NOMO-1 treated with dmso at 0.1 percent for 144 hours (cell line): ENCODE measurements at regions not wholly inside any gene's neighbourhood (a gene's known extent, or its start where the extent isn't known, plus 50 kb on each side); places are given as distances from the start of the nearest gene placed in this dataset.
"Not testable (repeated sequence)": the region's sequence is repeated elsewhere in the genome, so short reads cannot be mapped to it uniquely, and the experiment has no call there.

ENCODE experiments used
- DNase-seq: peaks from one replicate; lab custom pipeline; 2025; ENCODE audit not compliant: unreplicated experiment; lab: John Stamatoyannopoulos, UW

DNA sequence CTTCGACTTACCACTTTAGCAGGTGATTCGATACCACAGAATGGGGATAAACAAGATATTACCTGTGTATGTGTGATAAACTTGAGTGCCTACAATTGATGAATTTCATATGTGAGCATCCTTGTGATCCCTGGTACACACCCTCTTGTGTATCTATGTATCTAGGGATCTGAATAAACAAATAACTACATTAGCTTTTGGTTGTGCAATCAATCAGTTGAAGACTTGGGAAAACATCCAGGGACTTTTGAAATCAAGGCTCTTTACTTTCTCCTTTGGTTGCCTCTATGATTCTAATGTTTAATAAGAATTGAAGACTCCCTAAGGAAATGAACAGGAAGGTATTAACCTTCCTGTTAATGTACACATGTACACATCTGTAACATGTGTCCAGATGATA is 97.3 kb upstream of the DCC start:
- no peak for DNase-seq

DNA sequence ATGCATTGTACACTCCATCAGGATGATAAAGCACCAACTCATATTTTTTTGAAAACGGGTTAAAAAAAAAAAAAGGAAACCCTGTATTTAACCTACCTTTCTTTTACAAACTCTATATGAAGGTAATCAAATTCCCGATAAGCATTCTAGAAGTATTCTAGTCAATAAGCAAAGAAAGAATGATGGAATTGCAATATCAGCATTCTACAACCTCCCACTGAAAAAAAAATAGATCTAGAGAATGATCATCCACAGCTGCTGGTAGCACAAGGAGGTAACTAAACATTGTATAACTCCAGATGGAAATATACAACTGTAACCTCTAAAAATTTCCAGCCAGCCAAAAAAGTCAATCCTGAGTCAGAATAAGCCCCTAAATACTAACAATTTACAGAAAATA is 95.3 kb upstream of the DCC start:
- no peak for DNase-seq

DNA sequence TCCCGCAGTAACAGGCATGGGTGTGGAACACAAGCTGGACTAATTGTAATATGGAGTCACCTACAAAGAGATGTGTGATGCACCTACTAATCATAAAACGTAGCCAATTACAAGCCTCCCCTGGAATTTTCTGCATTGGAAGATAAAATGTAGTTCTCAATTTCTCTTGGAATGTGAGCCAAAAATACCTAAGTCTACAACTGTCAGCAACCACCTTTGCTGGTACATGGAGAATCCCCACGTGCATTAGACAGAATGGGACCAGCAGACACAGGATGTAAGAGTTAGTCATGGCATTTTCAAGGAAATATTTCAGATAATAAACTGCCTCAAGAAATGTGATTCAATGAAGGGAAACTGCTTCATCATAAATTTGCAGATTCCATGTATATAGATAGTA is 85.6 kb upstream of the DCC start:
- DNase-seq = no peak

DNA sequence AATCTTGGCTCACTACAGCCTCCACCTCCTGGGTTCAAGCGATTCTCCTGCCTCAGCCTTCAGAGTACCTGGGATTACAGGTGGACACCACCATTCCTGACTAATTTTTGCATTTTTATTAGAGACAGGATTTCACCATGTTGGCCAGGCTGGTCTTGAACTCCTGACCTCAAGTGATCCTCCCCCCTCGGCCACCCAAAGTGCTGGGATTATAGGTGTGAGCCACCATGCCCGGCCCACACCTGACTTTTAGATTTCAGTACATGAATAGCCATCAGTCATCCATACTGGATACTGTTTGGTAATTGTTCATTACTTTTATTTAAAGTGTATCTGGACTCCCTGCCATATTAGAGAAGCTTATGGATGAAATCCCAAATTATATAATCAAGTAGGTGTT is 82.6 kb upstream of the DCC start:
- DNase-seq = not testable (repeated sequence)

DNA sequence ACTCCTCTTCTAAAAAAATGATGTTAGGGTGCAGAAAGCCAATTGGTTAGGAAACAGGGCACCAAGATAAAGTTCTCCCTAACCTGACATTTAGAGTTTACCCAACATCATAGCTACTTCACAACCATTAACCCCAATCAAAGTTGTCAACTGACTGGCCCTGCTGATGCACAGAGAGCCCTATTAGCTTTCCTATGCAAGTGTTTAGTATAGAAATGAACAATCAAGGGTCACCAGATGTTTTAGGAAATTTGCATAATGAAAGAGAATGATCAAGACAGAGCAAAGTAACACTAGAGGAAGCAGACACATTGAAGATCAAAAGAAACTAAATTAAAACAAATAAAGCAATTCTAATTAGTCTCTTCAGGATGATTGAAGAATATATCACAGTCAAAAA is 64.2 kb upstream of the DCC start:
- no peak for DNase-seq

DNA sequence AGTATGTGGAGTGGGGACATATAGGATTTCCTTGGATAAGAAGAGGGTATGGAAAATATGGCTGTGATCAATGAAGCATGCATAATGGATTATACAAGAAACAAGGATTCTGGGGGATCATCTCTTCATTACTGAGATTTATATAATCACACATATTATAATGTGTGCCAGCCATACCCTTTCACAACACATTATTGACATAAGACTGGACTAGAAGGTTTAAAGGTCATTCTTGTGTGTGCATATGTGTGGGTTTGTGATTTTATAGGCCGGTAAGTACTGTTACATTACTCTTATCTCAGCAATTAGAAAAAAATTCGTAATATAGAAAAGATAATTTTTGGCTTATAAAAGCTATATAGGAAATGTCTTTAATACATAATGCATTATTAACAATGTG is 62.2 kb upstream of the DCC start:
- no peak for DNase-seq

DNA sequence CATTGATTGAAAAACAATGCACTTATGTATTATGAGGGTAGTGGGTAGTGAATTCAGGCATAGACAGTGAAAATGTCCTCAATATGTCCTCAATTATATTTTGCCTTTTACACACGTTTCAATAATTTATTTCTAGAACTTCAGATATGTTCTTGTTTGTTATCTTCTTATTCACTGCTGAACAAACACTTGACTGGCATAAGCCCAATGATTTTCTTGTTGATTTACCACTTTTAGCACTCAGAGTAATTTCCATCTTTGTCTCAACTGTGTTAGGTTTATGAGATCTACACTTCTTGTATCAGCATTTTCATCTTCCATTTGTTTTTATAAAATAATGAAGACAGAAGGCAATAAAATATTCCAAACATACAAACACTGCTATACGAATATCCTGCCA is 61.8 kb upstream of the DCC start:
- no peak for DNase-seq

DNA sequence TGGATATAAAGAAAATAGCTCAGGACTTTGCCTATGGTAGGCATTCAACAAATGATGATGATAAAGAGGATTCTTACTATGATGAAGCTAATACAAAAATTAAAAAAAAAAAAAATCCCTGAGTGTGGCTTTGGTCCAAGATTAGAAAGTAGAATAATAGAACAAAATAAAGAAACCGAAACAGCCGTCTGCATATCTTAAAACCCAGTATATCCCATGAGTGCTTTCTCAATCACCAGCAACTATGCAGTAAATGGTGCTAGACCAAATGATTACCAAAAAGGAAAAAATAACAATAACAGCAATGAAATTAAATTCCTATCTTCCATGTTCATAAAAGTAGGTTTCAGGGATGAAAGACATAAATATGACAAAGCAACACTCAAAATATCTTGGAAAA is 59.3 kb upstream of the DCC start:
- DNase-seq = no peak

DNA sequence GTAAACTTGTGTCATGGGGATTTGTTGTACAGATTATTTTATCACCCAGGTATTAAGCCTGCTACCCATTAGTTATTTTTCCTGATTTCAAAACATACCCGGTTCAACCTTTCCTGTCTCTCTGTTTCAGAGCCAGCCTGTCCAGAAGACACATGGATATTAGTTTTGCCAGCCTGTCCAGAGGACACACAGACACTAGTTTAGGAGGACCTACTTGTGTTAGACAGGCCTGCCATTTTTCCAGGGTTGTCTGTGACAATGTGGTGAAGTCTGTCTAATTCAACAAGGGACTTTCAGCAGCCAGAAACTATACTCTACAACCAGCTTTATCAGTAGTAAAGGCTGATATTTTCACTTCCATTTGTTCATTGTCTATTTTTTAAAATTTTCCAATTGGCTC is 56.1 kb upstream of the DCC start:
- DNase-seq = no peak

DNA sequence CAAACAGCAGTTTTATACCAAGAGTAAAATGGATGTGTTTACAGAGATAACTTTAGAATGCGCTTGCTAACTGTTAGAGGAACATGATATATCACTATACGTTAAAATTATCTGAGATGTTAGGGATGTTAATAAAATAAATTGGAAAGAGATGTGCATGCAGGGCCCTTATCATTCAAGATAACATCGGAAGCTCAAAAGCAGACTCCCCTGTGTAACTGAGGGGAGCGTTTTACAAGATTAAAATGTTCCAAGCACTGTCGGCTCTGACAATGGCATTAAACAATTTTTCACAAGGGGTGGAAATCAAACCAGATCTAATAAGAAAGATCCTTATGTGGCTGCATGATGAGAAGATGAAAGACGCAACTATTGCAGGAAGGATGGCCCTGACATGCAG is 53.3 kb upstream of the DCC start:
- DNase-seq = no peak

DNA sequence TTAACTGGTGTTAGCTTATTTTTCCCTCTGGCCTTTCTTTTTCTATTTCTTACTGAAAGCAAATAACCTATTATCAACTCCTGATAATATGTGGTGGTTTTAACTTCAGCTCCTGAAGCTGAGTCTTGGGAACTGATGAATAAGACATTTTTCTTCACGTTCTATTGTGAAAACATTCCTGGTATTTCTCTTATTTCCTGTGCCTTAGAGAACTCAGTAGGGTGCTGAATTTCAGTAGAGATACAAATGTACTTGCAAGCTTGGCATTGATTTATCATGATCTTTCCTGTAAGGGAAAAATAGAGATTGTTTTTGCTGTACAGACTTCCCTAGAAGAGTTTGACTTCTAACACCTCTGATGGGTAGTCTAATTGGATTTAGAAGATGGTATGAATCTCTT is 52.8 kb upstream of the DCC start:
- DNase-seq = no peak

DNA sequence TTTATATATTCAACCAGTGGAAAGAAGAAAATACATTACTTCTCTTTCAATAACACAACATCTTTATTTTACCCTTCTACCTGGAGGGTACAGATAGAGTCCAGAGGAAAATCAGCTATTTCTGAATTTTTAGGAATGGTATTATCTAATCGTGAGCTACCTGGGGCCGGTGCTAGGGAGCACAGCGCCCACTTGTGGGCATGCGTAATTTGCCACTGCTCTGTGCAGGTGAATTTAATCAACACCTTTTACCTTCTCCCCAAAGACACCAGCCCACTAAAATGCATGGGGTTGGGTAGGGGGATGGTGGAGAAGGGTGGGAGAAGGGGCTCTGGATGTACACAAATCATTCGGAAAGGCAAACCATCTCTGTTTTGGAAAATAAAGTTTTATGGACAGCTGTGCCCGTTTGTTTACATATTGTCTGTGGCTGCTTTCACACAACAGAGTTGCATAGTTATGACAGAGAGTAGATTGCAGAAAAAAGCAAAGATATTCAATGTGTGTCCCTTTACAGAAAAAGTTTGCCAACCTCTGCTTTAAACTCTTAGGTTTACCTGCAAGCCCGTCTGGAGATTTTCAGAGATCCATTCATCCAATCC is 51.5 kb upstream of the DCC start:
- DNase-seq = no peak

DNA sequence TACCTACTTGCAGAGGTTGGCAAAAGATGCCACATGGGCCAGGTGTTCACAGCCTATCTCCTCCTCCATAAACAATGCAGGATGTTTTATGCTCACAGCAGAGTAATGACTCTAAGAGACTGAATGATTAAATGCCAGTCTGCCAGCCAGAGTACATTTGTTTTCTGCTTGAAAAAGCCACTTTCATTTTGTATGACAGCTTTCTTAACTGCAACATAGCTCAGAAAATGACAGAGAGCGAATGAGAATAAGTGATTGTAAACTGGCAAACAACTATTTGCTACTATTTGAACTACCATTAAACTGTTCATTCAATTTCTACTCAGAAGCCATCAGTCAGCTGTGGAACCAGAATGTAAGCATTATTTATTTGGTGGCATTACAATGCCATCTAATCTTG is 50.6 kb upstream of the DCC start:
- no peak for DNase-seq
